GM12872 (cell line): ENCODE measurements at regions not wholly inside any gene's neighbourhood (a gene's known extent, or its start where the extent isn't known, plus 50 kb on each side); places are given as distances from the start of the nearest gene placed in this dataset.

Experiments used
- TF ChIP-seq, protein P1 (sequence below): IDR thresholded peaks from 3 replicates; pipeline ENCODE4 v1.5.1; 2011; ENCODE audit warnings: low read depth, mild to moderate bottlenecking, low read length, moderate library complexity; ENCODE audit not compliant: insufficient read depth

- TF ChIP-seq, protein P1, sequence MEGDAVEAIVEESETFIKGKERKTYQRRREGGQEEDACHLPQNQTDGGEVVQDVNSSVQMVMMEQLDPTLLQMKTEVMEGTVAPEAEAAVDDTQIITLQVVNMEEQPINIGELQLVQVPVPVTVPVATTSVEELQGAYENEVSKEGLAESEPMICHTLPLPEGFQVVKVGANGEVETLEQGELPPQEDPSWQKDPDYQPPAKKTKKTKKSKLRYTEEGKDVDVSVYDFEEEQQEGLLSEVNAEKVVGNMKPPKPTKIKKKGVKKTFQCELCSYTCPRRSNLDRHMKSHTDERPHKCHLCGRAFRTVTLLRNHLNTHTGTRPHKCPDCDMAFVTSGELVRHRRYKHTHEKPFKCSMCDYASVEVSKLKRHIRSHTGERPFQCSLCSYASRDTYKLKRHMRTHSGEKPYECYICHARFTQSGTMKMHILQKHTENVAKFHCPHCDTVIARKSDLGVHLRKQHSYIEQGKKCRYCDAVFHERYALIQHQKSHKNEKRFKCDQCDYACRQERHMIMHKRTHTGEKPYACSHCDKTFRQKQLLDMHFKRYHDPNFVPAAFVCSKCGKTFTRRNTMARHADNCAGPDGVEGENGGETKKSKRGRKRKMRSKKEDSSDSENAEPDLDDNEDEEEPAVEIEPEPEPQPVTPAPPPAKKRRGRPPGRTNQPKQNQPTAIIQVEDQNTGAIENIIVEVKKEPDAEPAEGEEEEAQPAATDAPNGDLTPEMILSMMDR, result no peak
Measured at GRCh38 chr2:17242813-17243485, 275.3 kb downstream of the RAD51AP2 start.

DNA sequence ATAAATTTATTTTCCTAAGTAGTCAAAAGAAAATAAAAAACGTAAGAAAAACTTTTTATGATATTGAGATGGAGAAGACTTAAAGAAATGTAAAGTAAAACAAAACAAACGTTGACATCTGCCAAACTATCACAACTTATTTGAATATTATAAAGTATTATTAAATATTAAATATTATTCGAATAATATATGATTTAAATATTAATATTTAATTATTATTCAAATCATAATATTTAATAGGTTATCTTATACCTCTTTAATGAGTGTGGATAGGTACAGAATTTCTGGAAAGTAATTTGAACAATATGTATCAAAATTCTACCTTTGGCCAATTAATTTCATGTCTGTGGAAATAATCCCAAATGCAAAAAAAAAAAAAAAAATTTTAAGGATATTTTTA is 278.7 kb downstream of the RAD51AP2 start:
- TF ChIP-seq, protein P1, result no peak

DNA sequence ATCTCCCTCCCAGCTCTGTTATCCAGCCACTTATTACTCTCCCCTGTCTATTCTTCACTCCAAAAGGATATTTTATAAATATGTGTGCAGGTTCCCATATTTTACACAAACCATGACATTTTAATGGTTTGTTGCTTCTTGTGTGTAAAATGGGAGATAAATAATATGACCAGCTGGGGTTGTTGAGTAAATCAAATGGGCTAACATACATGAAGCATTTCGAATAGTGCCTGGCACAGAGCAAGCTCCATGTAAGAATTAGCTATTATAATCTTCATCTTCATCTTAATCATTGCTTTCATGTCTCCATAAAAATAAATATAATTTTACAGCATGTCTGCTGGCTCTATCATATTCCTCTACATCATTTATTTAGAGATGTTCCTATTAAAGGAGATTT is 283.1 kb downstream of the RAD51AP2 start:
- TF ChIP-seq, protein P1, result no peak

- TF ChIP-seq, protein P1, result no peak
Measured at GRCh38 chr2:17232776-17233556, 285.3 kb downstream of the RAD51AP2 start.

DNA sequence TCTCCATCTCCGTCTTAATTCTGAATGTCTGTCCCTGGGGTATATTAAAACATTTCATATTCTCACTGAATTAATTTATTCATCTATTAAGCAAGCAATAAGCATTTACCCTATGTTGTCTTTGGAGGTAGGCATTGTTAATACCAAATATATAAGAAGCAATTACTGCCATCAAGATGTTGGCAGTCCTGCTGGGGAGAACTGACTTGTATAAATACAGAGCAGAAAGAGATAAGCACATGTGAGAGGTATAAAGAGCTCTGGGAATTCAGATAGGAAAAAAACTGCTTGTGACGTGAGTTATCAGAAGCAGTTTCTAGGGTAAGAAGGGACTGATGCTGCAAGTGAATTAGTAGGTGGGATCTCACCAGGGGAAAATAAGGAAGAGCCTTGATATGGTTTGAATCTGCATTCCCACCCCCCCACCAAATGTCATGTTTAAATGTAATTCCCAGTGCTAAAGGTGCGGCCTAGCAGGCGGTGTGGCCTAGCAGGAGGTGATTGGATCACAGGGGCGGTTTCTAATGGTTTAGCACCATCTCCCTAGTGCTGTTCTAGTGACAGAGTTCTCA is 286.8 kb downstream of the RAD51AP2 start:
- TF ChIP-seq, protein P1, result no peak

DNA sequence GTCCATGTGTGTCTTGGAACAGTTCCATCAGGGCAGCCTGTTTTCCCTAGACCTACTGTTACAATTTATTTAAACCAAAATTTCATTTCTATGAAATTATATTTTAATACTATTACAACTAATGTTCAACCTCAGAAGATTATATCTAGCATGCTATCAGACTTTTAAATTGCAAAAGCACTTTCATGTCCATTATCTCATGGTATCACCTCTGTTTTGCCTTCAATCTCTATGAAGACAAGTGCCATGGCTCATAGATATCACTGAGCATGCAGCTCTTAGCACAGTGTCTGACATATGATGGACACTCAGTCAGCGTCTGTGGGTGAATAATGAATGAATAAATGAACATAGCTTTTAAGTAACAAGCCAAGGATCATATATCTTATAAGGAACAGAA is 288.8 kb downstream of the RAD51AP2 start:
- TF ChIP-seq, protein P1, result no peak

DNA sequence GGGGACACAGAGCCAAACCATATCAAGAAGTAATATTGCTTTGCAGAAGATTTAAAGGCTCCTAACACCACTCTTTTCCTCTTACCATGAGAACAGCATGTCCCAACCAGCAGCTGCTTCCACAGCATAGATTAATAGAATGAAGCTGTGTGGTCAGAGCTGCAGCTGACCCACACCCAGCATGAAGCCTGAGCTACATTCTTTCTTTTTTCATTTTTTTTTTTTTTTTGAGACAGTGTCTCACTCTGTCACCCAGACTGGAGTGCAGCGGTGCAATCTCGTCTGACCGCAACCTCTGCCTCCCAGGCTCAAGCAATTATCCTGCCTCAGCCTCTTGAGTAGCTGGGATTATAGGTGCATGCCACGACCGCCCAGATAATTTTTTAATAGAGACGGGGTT is 289.8 kb downstream of the RAD51AP2 start:
- TF ChIP-seq, protein P1, result no peak
